Neural crest cell (in vitro differentiated cells): ENCODE measurements at regions not wholly inside any gene's neighbourhood (a gene's known extent, or its start where the extent isn't known, plus 50 kb on each side); places are given as distances from the start of the nearest gene placed in this dataset.

Experiments used
- DNase-seq: peaks from one replicate; pipeline ENCODE4 v3.0.0; 2021; ENCODE audit warnings: low read depth, mixed read lengths, low spot score
- H3K27ac Mint-ChIP-seq: one replicate; pipeline ENCODE4 v1.8.0; 2021; ENCODE audit warnings: mild to moderate bottlenecking, mixed read lengths; ENCODE audit not compliant: unreplicated experiment
- H3K27me3 Mint-ChIP-seq: 2 replicates; pipeline ENCODE4 v1.8.0; 2021; ENCODE audit warnings: low read depth, mild to moderate bottlenecking, mixed read lengths
- H3K36me3 Mint-ChIP-seq: 2 replicates; pipeline ENCODE4 v1.8.0; 2021; ENCODE audit warnings: low read depth, mild to moderate bottlenecking, mixed read lengths
- H3K4me1 Mint-ChIP-seq: 2 replicates; pipeline ENCODE4 v1.8.0; 2021; ENCODE audit warnings: mixed read lengths
- H3K4me3 Mint-ChIP-seq: one replicate; pipeline ENCODE4 v1.8.0; 2021; ENCODE audit warnings: mild to moderate bottlenecking, mixed read lengths
- H3K9me3 Mint-ChIP-seq: 2 replicates; pipeline ENCODE4 v1.8.0; 2021; ENCODE audit warnings: mixed read lengths
- TF ChIP-seq, protein P1 (sequence below): fragments of 200-600 bp; sonication (generic); conservative IDR thresholded peaks from 2 replicates; pipeline ENCODE4 v1.5.0; 2021; ENCODE audit warnings: antibody characterized with exemption, mild to moderate bottlenecking

DNA sequence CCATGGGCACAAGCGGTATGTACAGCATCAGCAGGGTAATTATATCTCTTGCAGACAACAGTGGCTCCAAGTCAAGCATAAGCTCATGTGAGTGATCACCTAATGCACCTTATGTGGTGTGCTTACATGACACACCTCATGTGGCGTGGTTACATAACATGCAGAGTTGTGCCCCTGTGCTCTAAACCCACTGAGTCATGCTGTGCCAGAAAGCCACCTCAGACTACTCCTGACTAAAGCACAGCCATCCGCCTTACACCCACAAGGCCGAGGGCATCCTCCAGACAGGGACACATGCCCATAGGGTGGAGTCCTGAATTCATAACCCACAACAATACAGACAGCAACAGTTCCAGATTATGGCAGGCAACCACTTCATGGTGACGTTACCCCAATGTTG, 163.7 kb upstream of the SLC30A5 start:
- Mint-ChIP-seq H3K27me3 (no peaks in the 10 kb centered on the region), H3K36me3 (peaks cover 10% of the 10 kb centered on the region), H3K9me3 (peaks cover 25% of the 10 kb centered on the region), H3K4me3 (no peak overlapping the region), H3K4me1 (peaks cover under 1% of the 10 kb centered on the region), H3K27ac (no peak overlapping the region)
- TF ChIP-seq, protein P1, sequence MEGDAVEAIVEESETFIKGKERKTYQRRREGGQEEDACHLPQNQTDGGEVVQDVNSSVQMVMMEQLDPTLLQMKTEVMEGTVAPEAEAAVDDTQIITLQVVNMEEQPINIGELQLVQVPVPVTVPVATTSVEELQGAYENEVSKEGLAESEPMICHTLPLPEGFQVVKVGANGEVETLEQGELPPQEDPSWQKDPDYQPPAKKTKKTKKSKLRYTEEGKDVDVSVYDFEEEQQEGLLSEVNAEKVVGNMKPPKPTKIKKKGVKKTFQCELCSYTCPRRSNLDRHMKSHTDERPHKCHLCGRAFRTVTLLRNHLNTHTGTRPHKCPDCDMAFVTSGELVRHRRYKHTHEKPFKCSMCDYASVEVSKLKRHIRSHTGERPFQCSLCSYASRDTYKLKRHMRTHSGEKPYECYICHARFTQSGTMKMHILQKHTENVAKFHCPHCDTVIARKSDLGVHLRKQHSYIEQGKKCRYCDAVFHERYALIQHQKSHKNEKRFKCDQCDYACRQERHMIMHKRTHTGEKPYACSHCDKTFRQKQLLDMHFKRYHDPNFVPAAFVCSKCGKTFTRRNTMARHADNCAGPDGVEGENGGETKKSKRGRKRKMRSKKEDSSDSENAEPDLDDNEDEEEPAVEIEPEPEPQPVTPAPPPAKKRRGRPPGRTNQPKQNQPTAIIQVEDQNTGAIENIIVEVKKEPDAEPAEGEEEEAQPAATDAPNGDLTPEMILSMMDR = no peak
- no peak for DNase-seq

- H3K27ac Mint-ChIP-seq = no peak overlapping the region
- H3K27me3 Mint-ChIP-seq = no peaks in the 10 kb centered on the region
- TF ChIP-seq, protein P1 = no peak
- no peak overlapping the region for H3K4me3 Mint-ChIP-seq
- peaks cover 33% of the 10 kb centered on the region for H3K9me3 Mint-ChIP-seq
- DNase-seq = no peak
- H3K36me3 Mint-ChIP-seq = peaks cover 10% of the 10 kb centered on the region
- H3K4me1 Mint-ChIP-seq = no peaks in the 10 kb centered on the region
These were observed 160.9 kb upstream of the SLC30A5 start for GRCh38 chr5:68932830-68933434.

DNA sequence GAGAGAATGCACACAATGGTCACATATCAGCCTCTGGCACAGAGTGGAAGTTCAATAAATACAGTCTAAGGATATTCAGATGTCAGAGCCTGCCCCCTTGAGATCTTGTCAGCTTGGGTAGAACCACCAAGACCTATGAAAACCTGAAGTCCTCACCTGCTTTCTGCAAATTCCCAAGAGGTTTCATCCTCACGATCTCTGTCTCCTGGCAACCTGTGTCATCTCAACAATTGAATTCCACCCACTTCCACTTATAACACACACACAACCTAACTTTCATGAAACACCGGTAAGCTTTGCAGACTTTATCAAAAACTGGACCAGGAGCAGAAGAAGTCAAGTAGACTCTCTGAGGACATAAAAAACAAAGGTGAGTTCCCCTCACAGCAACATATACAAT, 151.6 kb upstream of the SLC30A5 start:
- Mint-ChIP-seq H3K36me3 (peaks cover 6% of the 10 kb centered on the region), H3K27me3 (no peaks in the 10 kb centered on the region), H3K4me3 (no peak overlapping the region), H3K27ac (no peak overlapping the region), H3K4me1 (no peaks in the 10 kb centered on the region), H3K9me3 (peaks cover 16% of the 10 kb centered on the region)
- DNase-seq = no peak
- TF ChIP-seq, protein P1 = no peak

DNA sequence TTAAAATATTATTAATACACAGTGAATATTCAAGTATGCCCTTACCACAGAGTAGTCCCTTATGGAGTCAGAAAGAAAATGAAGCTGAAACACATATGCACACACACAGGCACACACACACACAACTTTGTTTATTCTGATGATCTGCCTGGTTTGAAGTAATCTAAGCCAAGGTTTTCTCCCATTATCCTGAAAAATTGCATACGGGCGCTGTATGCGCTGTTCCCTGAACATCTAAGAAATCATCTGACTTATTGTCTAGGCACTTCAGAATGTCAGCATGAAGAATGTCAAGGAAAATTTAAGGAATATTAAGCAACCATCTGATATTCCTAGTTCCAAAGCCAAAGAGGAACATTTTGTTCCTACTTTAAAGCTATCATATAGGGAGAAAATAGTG, 147.1 kb upstream of the SLC30A5 start:
- H3K4me3 Mint-ChIP-seq = no peak overlapping the region
- no peak overlapping the region for H3K27ac Mint-ChIP-seq
- no peak for DNase-seq
- H3K27me3 Mint-ChIP-seq = no peaks in the 10 kb centered on the region
- peaks cover 2% of the 10 kb centered on the region for H3K36me3 Mint-ChIP-seq
- TF ChIP-seq, protein P1 = no peak
- H3K9me3 Mint-ChIP-seq = peaks cover 6% of the 10 kb centered on the region
- H3K4me1 Mint-ChIP-seq = peaks cover 8% of the 10 kb centered on the region

- no peak overlapping the region for H3K27ac Mint-ChIP-seq
- peaks cover 4% of the 10 kb centered on the region for H3K9me3 Mint-ChIP-seq
- H3K36me3 Mint-ChIP-seq = peaks cover under 1% of the 10 kb centered on the region
- TF ChIP-seq, protein P1 = no peak
- no peak overlapping the region for H3K4me3 Mint-ChIP-seq
- no peaks in the 10 kb centered on the region for H3K27me3 Mint-ChIP-seq
- H3K4me1 Mint-ChIP-seq = peaks cover 8% of the 10 kb centered on the region
- no peak for DNase-seq
These were observed 145.8 kb upstream of the SLC30A5 start for GRCh38 chr5:68947986-68948385.
